SH-SY5Y (cell line): ENCODE measurements at regions not wholly inside any gene's neighbourhood (a gene's known extent, or its start where the extent isn't known, plus 50 kb on each side); places are given as distances from the start of the nearest gene placed in this dataset.

Experiments
- GATA2 ChIP-seq: IDR thresholded peaks from 2 replicates; pipeline ENCODE4 v1.6.1; 2011; ENCODE audit warnings: mild to moderate bottlenecking, low read depth, low read length
- GATA3 ChIP-seq: IDR thresholded peaks from 2 replicates; pipeline ENCODE4 v1.6.1; 2011; ENCODE audit warnings: low read depth, mild to moderate bottlenecking, low read length, moderate library complexity

- TF ChIP-seq GATA2 (no peak), GATA3 (no peak)
These were observed 492.3 kb downstream of the SPATA31D1 start for GRCh38 chr9:82480921-82481320.
